Mesenchymal stem cell (in vitro differentiated cells and primary cell): ENCODE measurements at regions not wholly inside any gene's neighbourhood (a gene's known extent, or its start where the extent isn't known, plus 50 kb on each side); places are given as distances from the start of the nearest gene placed in this dataset.

ENCODE experiments used
- DNase-seq: peaks from one replicate; pipeline ENCODE4 v3.0.0-alpha.2; 2013
- H2AFZ ChIP-seq: one replicate; pipeline ENCODE4 v1.6.1; 2013; ENCODE audit warnings: low read depth, mild to moderate bottlenecking, control low read depth, inconsistent platforms, low read length, moderate library complexity
- H2AK5ac ChIP-seq: 2 replicates; pipeline ENCODE4 v1.6.1; 2013; ENCODE audit warnings: low read length, moderate library complexity, mild to moderate bottlenecking, inconsistent platforms; ENCODE audit not compliant: severe bottlenecking
- H2BK120ac ChIP-seq: one replicate; pipeline ENCODE4 v1.6.1; 2013; ENCODE audit warnings: low read depth, mild to moderate bottlenecking, inconsistent platforms, low read length, moderate library complexity
- H2BK12ac ChIP-seq, 2 experiments: one replicate each; pipeline ENCODE4 v1.6.1; 2013; ENCODE audit warnings: inconsistent platforms in 2 of 2, low read length in 2 of 2, mild to moderate bottlenecking in 2 of 2, moderate library complexity in 2 of 2, control low read depth in 1 of 2
- H2BK15ac ChIP-seq: one replicate; pipeline ENCODE4 v1.6.1; 2013; ENCODE audit warnings: mild to moderate bottlenecking, low read depth, inconsistent platforms; ENCODE audit not compliant: poor library complexity, severe bottlenecking
- H2BK5ac ChIP-seq: 2 replicates; pipeline ENCODE4 v1.6.1; 2013; ENCODE audit warnings: low read depth, mild to moderate bottlenecking, low read length, control low read depth, inconsistent platforms; ENCODE audit not compliant: poor library complexity, severe bottlenecking
- H3K14ac ChIP-seq, 2 experiments: one replicate each; pipeline ENCODE4 v1.6.1; 2013; ENCODE audit warnings: inconsistent platforms in 2 of 2, low read length in 2 of 2, control low read depth in 1 of 2, mild to moderate bottlenecking in 1 of 2, moderate library complexity in 1 of 2
- H3K18ac ChIP-seq, 2 experiments: one replicate each; pipeline ENCODE4 v1.6.1; 2013; ENCODE audit warnings: inconsistent platforms in 2 of 2, low read length in 2 of 2, control low read depth in 1 of 2, low read depth in 1 of 2, mild to moderate bottlenecking in 1 of 2
- H3K23ac ChIP-seq, 2 experiments: one replicate each; pipeline ENCODE4 v1.6.1; 2013; ENCODE audit warnings: inconsistent platforms in 2 of 2, low read length in 2 of 2, mild to moderate bottlenecking in 2 of 2, moderate library complexity in 2 of 2, control low read depth in 1 of 2
- H3K27ac ChIP-seq: 2 replicates; pipeline ENCODE4 v1.5.1; 2013; ENCODE audit warnings: mild to moderate bottlenecking, moderate library complexity, low read length, control low read depth, inconsistent platforms; ENCODE audit not compliant: poor library complexity, severe bottlenecking
- H3K27me3 ChIP-seq, 2 experiments: 2 replicates each; pipeline versions ENCODE4 v1.6.1 to v1.7.0; 2013; ENCODE audit warnings: low read length in 2 of 2, mild to moderate bottlenecking in 2 of 2, moderate library complexity in 2 of 2, control low read depth in 1 of 2, inconsistent platforms in 1 of 2; ENCODE audit not compliant: control insufficient read depth in 1 of 2, insufficient read depth in 1 of 2
- H3K36me3 ChIP-seq, 2 experiments: 2 replicates each; pipeline versions ENCODE4 v1.6.1 to v1.7.0; 2013; ENCODE audit warnings: low read length in 2 of 2, control low read depth in 1 of 2, inconsistent platforms in 1 of 2, low read depth in 1 of 2, mild to moderate bottlenecking in 1 of 2; ENCODE audit not compliant: insufficient read depth in 2 of 2, control insufficient read depth in 1 of 2
- H3K4ac ChIP-seq, 2 experiments: one replicate each; pipeline ENCODE4 v1.6.1; 2013; ENCODE audit warnings: inconsistent platforms in 2 of 2, low read length in 2 of 2, mild to moderate bottlenecking in 2 of 2, moderate library complexity in 2 of 2, control low read depth in 1 of 2, low read depth in 1 of 2
- H3K4me1 ChIP-seq: 2 replicates; pipeline ENCODE4 v1.6.1; 2013; ENCODE audit warnings: low read depth, low read length, control low read depth; ENCODE audit not compliant: control insufficient read depth, insufficient read depth
- H3K4me2 ChIP-seq: 2 replicates; pipeline ENCODE4 v1.6.1; 2013; ENCODE audit warnings: low read length, mild to moderate bottlenecking, inconsistent platforms; ENCODE audit not compliant: poor library complexity, severe bottlenecking
- H3K4me3 ChIP-seq, 2 experiments: 2 replicates each; pipeline versions ENCODE4 v1.5.1 to v1.7.0; 2013; ENCODE audit warnings: low read length in 2 of 2, mild to moderate bottlenecking in 2 of 2, control low read depth in 1 of 2, low read depth in 1 of 2; ENCODE audit not compliant: insufficient read depth in 1 of 2
- H3K79me1 ChIP-seq: replicated peaks from 2 replicates; pipeline ENCODE4 v1.6.1; 2013; ENCODE audit warnings: mild to moderate bottlenecking, control low read depth, low read length, inconsistent platforms; ENCODE audit not compliant: poor library complexity, severe bottlenecking
- H3K9ac ChIP-seq: 2 replicates; pipeline ENCODE4 v1.7.0; 2013; ENCODE audit warnings: mild to moderate bottlenecking, low read length, moderate library complexity
- H3K9me3 ChIP-seq: 2 replicates; pipeline ENCODE4 v1.7.0; 2013; ENCODE audit warnings: mild to moderate bottlenecking, low read length; ENCODE audit not compliant: control insufficient read depth
- H4K8ac ChIP-seq: one replicate; pipeline ENCODE4 v1.6.1; 2013; ENCODE audit warnings: inconsistent platforms, mild to moderate bottlenecking, low read length, moderate library complexity
- H4K91ac ChIP-seq: one replicate; pipeline ENCODE4 v1.6.1; 2013; ENCODE audit warnings: mild to moderate bottlenecking, low read length, inconsistent platforms
- WGBS: methylation state at CpG from one replicate; pipeline ENCODE4 v1.1.7; 2013; ENCODE audit warnings: mixed read lengths; 5-methylcytosine and 5-hydroxymethylcytosine counted together

GRCh38 chr15:62821384-62822131, 221.0 kb upstream of the TPM1 start:
- 90% methylated on average over 10 of the region's 10 CpGs for whole genome bisulfite sequencing

GRCh38 chr15:62822228-62822627, 220.3 kb upstream of the TPM1 start:
- H4K8ac ChIP-seq, result no peak overlapping the region
- H2BK15ac ChIP-seq, result no peak overlapping the region
- H3K18ac ChIP-seq, result no peak overlapping the region
- H2AK5ac ChIP-seq, result peak overlapping the region; percentile 100
- peaks cover 2% of the 10 kb centered on the region for H3K79me1 ChIP-seq
- H4K91ac ChIP-seq, result no peak overlapping the region
- no peak overlapping the region for H3K4me2 ChIP-seq
- H2AFZ ChIP-seq, result no peak overlapping the region
- 97% methylated on average over 4 of the region's 4 CpGs for WGBS
- no peak overlapping the region for H3K14ac ChIP-seq
- no peak overlapping the region for H2BK12ac ChIP-seq
- H3K27me3 ChIP-seq, result no peaks in the 10 kb centered on the region
- peaks cover 7% of the 10 kb centered on the region for H3K4me1 ChIP-seq
- H2BK5ac ChIP-seq, result no peak overlapping the region
- H3K4me3 ChIP-seq, result no peak overlapping the region
- H3K36me3 ChIP-seq, result peaks cover 11 to 47% of the 10 kb centered on the region in 2 experiments
- H3K4ac ChIP-seq, result no peak overlapping the region
- peak overlapping the region; percentile 83 for H3K27ac ChIP-seq
- DNase-seq, result no peak
- no peak overlapping the region for H2BK120ac ChIP-seq
- no peak overlapping the region for H3K23ac ChIP-seq
- no peaks in the 10 kb centered on the region for H3K9me3 ChIP-seq
- no peak overlapping the region for H3K9ac ChIP-seq

More at GRCh38 chr15:62821384-62822131, 221.0 kb upstream of the TPM1 start:
- Histone ChIP-seq H4K8ac (no peak overlapping the region), H3K23ac (no peak overlapping the region), H2AK5ac (peak overlapping the region; percentile 49), H3K18ac (no peak overlapping the region), H3K4me1 (peaks cover 7% of the 10 kb centered on the region), H3K4me3 (no peak overlapping the region), H3K9me3 (no peaks in the 10 kb centered on the region), H3K27ac (peak overlapping the region; percentile 83), H3K27me3 (no peaks in the 10 kb centered on the region), H2BK15ac (no peak overlapping the region), H3K79me1 (no peaks in the 10 kb centered on the region), H2BK120ac (no peak overlapping the region), H4K91ac (no peak overlapping the region), H2AFZ (no peak overlapping the region), H3K4me2 (no peak overlapping the region), H3K9ac (no peak overlapping the region), H2BK5ac (peak overlapping the region; percentile 49), H2BK12ac (no peak overlapping the region), H3K36me3 (peaks cover 8 to 45% of the 10 kb centered on the region in 2 experiments), H3K4ac (no peak overlapping the region), H3K14ac (no peak overlapping the region)
- no peak for DNase-seq

- H3K36me3 ChIP-seq, result peaks cover 11 to 51% of the 10 kb centered on the region in 2 experiments
- H3K27ac ChIP-seq, result peak overlapping the region; percentile 78
- H2BK120ac ChIP-seq, result no peak overlapping the region
- H3K27me3 ChIP-seq, result no peaks in the 10 kb centered on the region
- H2BK5ac ChIP-seq, result no peak overlapping the region
- H3K4me2 ChIP-seq, result no peak overlapping the region
- no peak overlapping the region for H4K91ac ChIP-seq
- no peak overlapping the region for H4K8ac ChIP-seq
- no peak for DNase-seq
- peaks cover 7% of the 10 kb centered on the region for H3K4me1 ChIP-seq
- H3K4me3 ChIP-seq, result no peak overlapping the region
- peak overlapping the region in 1 of 2 experiments; percentile 6 for H2BK12ac ChIP-seq
- H3K23ac ChIP-seq, result no peak overlapping the region
- peak overlapping the region in 1 of 2 experiments; percentile 38 for H3K18ac ChIP-seq
- peaks cover 2% of the 10 kb centered on the region for H3K79me1 ChIP-seq
- H3K9ac ChIP-seq, result no peak overlapping the region
- WGBS, result 90% methylated on average over 6 of the region's 8 CpGs
- no peak overlapping the region for H3K4ac ChIP-seq
- peak overlapping the region in 1 of 2 experiments; percentile 9 for H3K14ac ChIP-seq
- no peak overlapping the region for H2AFZ ChIP-seq
- H2AK5ac ChIP-seq, result peak overlapping the region; percentile 51
- H3K9me3 ChIP-seq, result no peaks in the 10 kb centered on the region
- H2BK15ac ChIP-seq, result no peak overlapping the region
Observed at GRCh38 chr15:62823561-62823960, 219.0 kb upstream of the TPM1 start.

- Histone ChIP-seq H3K9me3 (no peaks in the 10 kb centered on the region), H2BK120ac (no peak overlapping the region), H3K18ac (no peak overlapping the region), H3K4ac (no peak overlapping the region), H2AFZ (no peak overlapping the region), H3K9ac (no peak overlapping the region), H3K14ac (no peak overlapping the region), H2BK12ac (no peak overlapping the region), H2AK5ac (peak overlapping the region; percentile 1), H3K4me1 (peaks cover 7% of the 10 kb centered on the region), H3K4me2 (no peak overlapping the region), H3K27me3 (no peaks in the 10 kb centered on the region), H2BK15ac (no peak overlapping the region), H4K91ac (no peak overlapping the region), H3K27ac (peak overlapping the region; percentile 78), H3K36me3 (peaks cover 9 to 53% of the 10 kb centered on the region in 2 experiments), H3K79me1 (peaks cover 2% of the 10 kb centered on the region), H3K23ac (no peak overlapping the region), H2BK5ac (no peak overlapping the region), H3K4me3 (no peak overlapping the region), H4K8ac (no peak overlapping the region)
- WGBS, result 44% methylated on average over 2 of the region's 2 CpGs
- peak; percentile 77 for DNase-seq
Observed at GRCh38 chr15:62824111-62825015, 218.2 kb upstream of the TPM1 start.
